OCI-LY7 (cell line): ENCODE measurements at regions not wholly inside any gene's neighbourhood (a gene's known extent, or its start where the extent isn't known, plus 50 kb on each side); places are given as distances from the start of the nearest gene placed in this dataset.

ENCODE experiments used
- BruUV-seq: library from RNA; stranded (reverse); fragments of 400-500 nt; replicated peaks from 2 replicates; lab custom pipeline; 2021; lab: Mats Ljungman, UMichigan
- CTCF ChIA-PET: fragments of 300-600 bp; sonication (Branson Sonifier 250); formaldehyde crosslinking; loops from one replicate; lab custom pipeline; 2022; ENCODE audit warnings: antibody characterized with exemption; ENCODE audit not compliant: unreplicated experiment; lab: Charles Lee
- POLR2A ChIA-PET: fragments of 300-600 bp; sonication (Branson Sonifier 250); formaldehyde crosslinking; loops from one replicate; lab custom pipeline; 2022; ENCODE audit warnings: antibody characterized with exemption; lab: Charles Lee
- DNase-seq: peaks from one replicate; pipeline ENCODE4 v3.0.0-alpha.2; 2015; ENCODE audit warnings: low spot score
- H2AFZ ChIP-seq: fragments of 200-600 bp; sonication (generic), shearing (Covaris generic); 2 replicates; pipeline ENCODE4 v1.6.1; 2014; ENCODE audit warnings: mild to moderate bottlenecking, antibody characterized with exemption, low read length, moderate library complexity
- H3K27ac ChIP-seq: fragments of 200-600 bp; sonication (generic); 2 replicates; pipeline ENCODE4 v1.5.1; 2014; ENCODE audit warnings: mixed run types, low read depth, mild to moderate bottlenecking, moderate library complexity, low read length, inconsistent platforms; ENCODE audit not compliant: poor library complexity, severe bottlenecking
- H3K36me3 ChIP-seq: fragments of 200-600 bp; sonication (generic); 2 replicates; pipeline ENCODE4 v1.6.1; 2014; ENCODE audit warnings: mild to moderate bottlenecking, antibody characterized with exemption, low read length, moderate library complexity, mixed read lengths; ENCODE audit not compliant: insufficient read depth
- H3K4me1 ChIP-seq: fragments of 200-600 bp; sonication (generic); 2 replicates; pipeline ENCODE4 v1.5.1; 2014; ENCODE audit warnings: mild to moderate bottlenecking, low read length; ENCODE audit not compliant: insufficient read depth, poor library complexity, severe bottlenecking
- H3K4me2 ChIP-seq: fragments of 200-600 bp; sonication (generic); 2 replicates; pipeline ENCODE4 v1.6.1; 2014; ENCODE audit warnings: mild to moderate bottlenecking, low read length
- H3K4me3 ChIP-seq: fragments of 200-600 bp; sonication (generic); 2 replicates; pipeline ENCODE4 v1.5.1; 2014; ENCODE audit warnings: mild to moderate bottlenecking, low read depth, low read length; ENCODE audit not compliant: poor library complexity, severe bottlenecking
- H3K79me2 ChIP-seq: fragments of 200-600 bp; sonication (generic); 2 replicates; pipeline ENCODE4 v1.6.1; 2016; ENCODE audit warnings: low read depth, mild to moderate bottlenecking, low read length, moderate library complexity, mixed read lengths; ENCODE audit not compliant: insufficient read depth
- H3K9me2 ChIP-seq: fragments of 200-600 bp; sonication (generic); 2 replicates; pipeline ENCODE4 v1.6.1; 2016; ENCODE audit warnings: mild to moderate bottlenecking, low read length, mixed read lengths; ENCODE audit not compliant: insufficient read depth
- H3K9me3 ChIP-seq: fragments of 200-600 bp; sonication (generic); 2 replicates; pipeline ENCODE4 v1.6.1; 2014; ENCODE audit warnings: mild to moderate bottlenecking, mixed run types, low read length, mixed read lengths
- H4K20me1 ChIP-seq: fragments of 200-600 bp; sonication (generic); 2 replicates; pipeline ENCODE4 v1.6.1; 2014; ENCODE audit warnings: mild to moderate bottlenecking, antibody characterized with exemption, low read length, moderate library complexity, mixed read lengths; ENCODE audit not compliant: insufficient read depth
- EZH2phosphoT487 ChIP-seq: fragments of 200-600 bp; sonication (generic); IDR thresholded peaks from 2 replicates; pipeline ENCODE4 v1.6.1; 2018; ENCODE audit warnings: low read depth, borderline replicate concordance, mild to moderate bottlenecking, mixed run types, antibody characterized with exemption, low read length, moderate library complexity, mixed read lengths
- intact Hi-C: fragments of 100-400 bp; cut with micrococcal nuclease; formaldehyde crosslinking; loops from one replicate; pipeline ENCODE4 v1.10.0; 2022; ENCODE audit not compliant: unreplicated experiment
- TF ChIP-seq, protein P1 (sequence below): fragments of 200-600 bp; sonication (generic); conservative IDR thresholded peaks from 2 replicates; pipeline ENCODE4 v1.5.1; 2014; ENCODE audit warnings: mild to moderate bottlenecking, antibody characterized with exemption, low read length, moderate library complexity, mixed read lengths

DNA sequence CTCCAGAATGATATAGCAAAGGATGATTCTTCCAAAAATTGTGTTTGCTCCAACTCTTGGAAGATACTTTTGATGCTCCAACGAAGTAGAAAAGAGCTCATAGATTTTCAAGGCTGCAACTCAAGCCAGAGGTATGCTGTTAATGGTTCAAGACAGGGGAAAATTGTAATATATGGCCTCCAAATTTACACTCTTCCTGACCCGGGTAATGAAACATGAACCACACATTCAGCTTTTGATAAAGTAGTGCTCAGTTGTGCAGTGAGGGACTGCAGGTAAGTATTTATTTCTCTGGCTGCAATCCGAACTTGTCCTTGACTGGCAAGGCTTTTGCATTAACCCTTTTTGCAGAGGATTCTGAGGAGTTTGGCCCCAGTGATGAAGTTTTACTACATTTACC lies 446.4 kb downstream of the RASEF start:
- H3K4me1 ChIP-seq: no peaks in the 10 kb centered on the region
- H3K4me3 ChIP-seq: no peak overlapping the region
- ChIA-PET CTCF (no interaction called here), POLR2A (interaction anchor here (0.7 to 1.1 kb wide), 2 partner anchors 12 to 15 kb away, joined by 3 to 7 read pairs; no protein-coding TSS in a partner anchor)
- no peaks in the 10 kb centered on the region for H3K36me3 ChIP-seq
- DNase-seq: no peak
- no peaks in the 10 kb centered on the region for H4K20me1 ChIP-seq
- no peak overlapping the region for H3K4me2 ChIP-seq
- intact Hi-C loops: no loop called here
- H3K79me2 ChIP-seq: no peaks in the 10 kb centered on the region
- no peak overlapping the region for H3K27ac ChIP-seq
- no TSS peak for BruUV-seq
- H3K9me2 ChIP-seq: no peaks in the 10 kb centered on the region
- TF ChIP-seq EZH2phosphoT487: no peak
- TF ChIP-seq, protein P1, sequence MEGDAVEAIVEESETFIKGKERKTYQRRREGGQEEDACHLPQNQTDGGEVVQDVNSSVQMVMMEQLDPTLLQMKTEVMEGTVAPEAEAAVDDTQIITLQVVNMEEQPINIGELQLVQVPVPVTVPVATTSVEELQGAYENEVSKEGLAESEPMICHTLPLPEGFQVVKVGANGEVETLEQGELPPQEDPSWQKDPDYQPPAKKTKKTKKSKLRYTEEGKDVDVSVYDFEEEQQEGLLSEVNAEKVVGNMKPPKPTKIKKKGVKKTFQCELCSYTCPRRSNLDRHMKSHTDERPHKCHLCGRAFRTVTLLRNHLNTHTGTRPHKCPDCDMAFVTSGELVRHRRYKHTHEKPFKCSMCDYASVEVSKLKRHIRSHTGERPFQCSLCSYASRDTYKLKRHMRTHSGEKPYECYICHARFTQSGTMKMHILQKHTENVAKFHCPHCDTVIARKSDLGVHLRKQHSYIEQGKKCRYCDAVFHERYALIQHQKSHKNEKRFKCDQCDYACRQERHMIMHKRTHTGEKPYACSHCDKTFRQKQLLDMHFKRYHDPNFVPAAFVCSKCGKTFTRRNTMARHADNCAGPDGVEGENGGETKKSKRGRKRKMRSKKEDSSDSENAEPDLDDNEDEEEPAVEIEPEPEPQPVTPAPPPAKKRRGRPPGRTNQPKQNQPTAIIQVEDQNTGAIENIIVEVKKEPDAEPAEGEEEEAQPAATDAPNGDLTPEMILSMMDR: no peak
- no peaks in the 10 kb centered on the region for H3K9me3 ChIP-seq
- no peak overlapping the region for H2AFZ ChIP-seq

DNA sequence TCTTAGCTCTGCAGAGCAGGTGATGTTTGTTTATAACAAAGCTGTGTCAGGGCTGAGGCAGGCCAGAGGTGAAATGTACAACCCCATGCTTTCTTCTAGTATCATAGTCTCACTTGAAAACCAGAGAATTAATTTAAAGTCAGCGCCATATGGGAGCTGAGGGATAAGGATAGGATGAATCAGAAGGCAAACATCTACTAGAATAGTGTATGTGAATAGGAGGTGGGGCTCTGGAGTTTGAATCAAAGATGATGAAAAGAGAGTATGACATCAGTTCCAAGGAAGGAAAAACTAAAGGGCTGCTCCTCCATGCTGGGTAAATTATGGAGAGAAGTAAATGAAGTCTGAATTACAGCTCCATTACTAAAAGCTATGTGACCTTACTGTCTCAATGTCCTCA lies 441.5 kb downstream of the RASEF start:
- no peak overlapping the region for H3K4me2 ChIP-seq
- no peaks in the 10 kb centered on the region for H3K9me3 ChIP-seq
- no peak overlapping the region for H3K27ac ChIP-seq
- H3K4me1 ChIP-seq: no peaks in the 10 kb centered on the region
- H4K20me1 ChIP-seq: no peaks in the 10 kb centered on the region
- no peaks in the 10 kb centered on the region for H3K36me3 ChIP-seq
- CTCF ChIA-PET: no interaction called here
- POLR2A ChIA-PET: interaction anchor here (0.5 kb wide), 1 partner anchor 478 kb away, joined by 4 read pairs; no protein-coding TSS in a partner anchor
- H3K79me2 ChIP-seq: no peaks in the 10 kb centered on the region
- H3K4me3 ChIP-seq: no peak overlapping the region
- no peak for TF ChIP-seq EZH2phosphoT487
- TF ChIP-seq, protein P1: no peak
- H3K9me2 ChIP-seq: no peaks in the 10 kb centered on the region
- intact Hi-C loops: no loop called here
- BruUV-seq: no TSS peak
- no peak overlapping the region for H2AFZ ChIP-seq
- no peak for DNase-seq

DNA sequence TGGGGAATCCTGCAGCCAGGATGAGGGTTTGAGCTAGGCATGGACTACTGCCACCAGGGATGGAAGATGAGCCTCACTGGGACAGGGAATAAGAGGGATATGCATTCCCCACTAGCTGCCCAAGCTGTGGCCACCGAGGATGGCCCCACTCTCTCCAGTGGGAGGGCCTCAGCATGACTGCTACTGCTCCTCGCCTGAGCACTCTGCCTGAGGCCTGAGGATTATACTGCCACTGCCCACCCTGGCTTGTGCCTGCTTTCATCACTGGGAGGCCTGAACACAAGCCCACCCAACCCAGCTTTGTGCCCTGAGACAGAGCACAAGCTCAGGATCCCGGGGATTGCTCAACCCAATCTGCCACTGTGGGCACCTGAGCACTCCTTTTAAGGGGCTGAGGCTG lies 425.6 kb downstream of the RASEF start:
- H3K9me2 ChIP-seq: no peaks in the 10 kb centered on the region
- H3K27ac ChIP-seq: no peak overlapping the region
- no peaks in the 10 kb centered on the region for H3K4me1 ChIP-seq
- no peaks in the 10 kb centered on the region for H3K36me3 ChIP-seq
- no peaks in the 10 kb centered on the region for H4K20me1 ChIP-seq
- ChIA-PET POLR2A (interaction anchor here (0.8 kb wide), 1 partner anchor 43 kb away, joined by 4 read pairs; no protein-coding TSS in a partner anchor), CTCF (no interaction called here)
- no peak overlapping the region for H2AFZ ChIP-seq
- intact Hi-C loops: no loop called here
- no peaks in the 10 kb centered on the region for H3K79me2 ChIP-seq
- BruUV-seq: no TSS peak
- TF ChIP-seq EZH2phosphoT487: no peak
- TF ChIP-seq, protein P1: no peak
- H3K9me3 ChIP-seq: no peaks in the 10 kb centered on the region
- DNase-seq: no peak
- no peak overlapping the region for H3K4me3 ChIP-seq
- H3K4me2 ChIP-seq: no peak overlapping the region
